SU-DHL-6 (cell line): ENCODE measurements at regions not wholly inside any gene's neighbourhood (a gene's known extent, or its start where the extent isn't known, plus 50 kb on each side); places are given as distances from the start of the nearest gene placed in this dataset.
A peak's percentile ranks its signal among the peaks of the same experiment; 100 is the strongest.
"Not testable (repeated sequence)": the region's sequence is repeated elsewhere in the genome, so short reads cannot be mapped to it uniquely, and the experiment has no call there.

ENCODE experiments used
- H2AFZ ChIP-seq: fragments of 200-600 bp; sonication (generic); 2 replicates; pipeline ENCODE4 v1.6.1; 2014; ENCODE audit warnings: low read depth, mild to moderate bottlenecking, moderate library complexity, mixed read lengths, antibody characterized with exemption, low read length; ENCODE audit not compliant: severe bottlenecking
- H3F3A ChIP-seq: fragments of 200-600 bp; shearing (Covaris generic); 2 replicates; pipeline ENCODE4 v1.6.0; 2016; ENCODE audit warnings: antibody characterized with exemption, mild to moderate bottlenecking; ENCODE audit not compliant: insufficient read depth
- H3K27ac ChIP-seq: fragments of 200-600 bp; sonication (generic); 2 replicates; pipeline ENCODE4 v1.5.1; 2016; ENCODE audit warnings: low read depth, mild to moderate bottlenecking, low read length, moderate library complexity, mixed read lengths
- H3K27me3 ChIP-seq: fragments of 200-600 bp; sonication (generic), shearing (Covaris generic); 2 replicates; pipeline ENCODE4 v1.6.0; 2014; ENCODE audit warnings: mild to moderate bottlenecking, low read length
- H3K36me3 ChIP-seq: fragments of 200-600 bp; sonication (generic); 2 replicates; pipeline ENCODE4 v1.6.1; 2014; ENCODE audit warnings: mild to moderate bottlenecking, low read length, mixed read lengths
- H3K4me2 ChIP-seq: fragments of 300-600, 200-600 bp; shearing (Covaris generic), sonication (generic); 2 replicates; pipeline ENCODE4 v1.6.0; 2014; ENCODE audit warnings: low read length, low read depth, mild to moderate bottlenecking; ENCODE audit not compliant: poor library complexity, severe bottlenecking
- H3K4me3 ChIP-seq: fragments of 200-600 bp; sonication (generic); 2 replicates; pipeline ENCODE4 v1.5.1; 2014; ENCODE audit warnings: antibody characterized with exemption, low read length, mild to moderate bottlenecking, mixed read lengths; ENCODE audit not compliant: insufficient read depth, poor library complexity, severe bottlenecking
- H3K79me2 ChIP-seq: fragments of 200-600 bp; sonication (generic); 2 replicates; pipeline ENCODE4 v1.6.1; 2014; ENCODE audit warnings: mild to moderate bottlenecking, low read length, moderate library complexity; ENCODE audit not compliant: insufficient read depth
- H3K9ac ChIP-seq: fragments of 200-600 bp; sonication (generic); 2 replicates; pipeline ENCODE4 v1.7.0; 2014; ENCODE audit warnings: mild to moderate bottlenecking, low read length
- H3K9me2 ChIP-seq: fragments of 200-600 bp; sonication (generic); replicated peaks from 2 replicates; pipeline ENCODE4 v1.6.1; 2014; ENCODE audit warnings: low read length; ENCODE audit not compliant: insufficient read depth
- H3K9me3 ChIP-seq: fragments of 200-600 bp; sonication (generic); 2 replicates; pipeline ENCODE4 v1.6.1; 2014; ENCODE audit warnings: low read length, mixed read lengths; ENCODE audit not compliant: insufficient read depth
- H4K20me1 ChIP-seq: fragments of 200-600 bp; sonication (generic); 2 replicates; pipeline ENCODE4 v1.6.1; 2014; ENCODE audit warnings: low read depth, mild to moderate bottlenecking, antibody characterized with exemption, low read length, moderate library complexity, mixed read lengths
- EZH2phosphoT487 ChIP-seq: fragments of 200-600 bp; sonication (generic), shearing (Covaris generic); conservative IDR thresholded peaks from 2 replicates; pipeline ENCODE4 v1.6.1; 2018; ENCODE audit warnings: mild to moderate bottlenecking, antibody characterized with exemption, low read length, moderate library complexity, mixed read lengths
- TF ChIP-seq, protein P1 (sequence below): fragments of 200-600 bp; sonication (generic); IDR thresholded peaks from one replicate; pipeline ENCODE4 v1.5.1; 2017; ENCODE audit warnings: antibody characterized with exemption, mild to moderate bottlenecking, low read length, moderate library complexity; ENCODE audit not compliant: insufficient read depth, poor library complexity, severe bottlenecking

DNA sequence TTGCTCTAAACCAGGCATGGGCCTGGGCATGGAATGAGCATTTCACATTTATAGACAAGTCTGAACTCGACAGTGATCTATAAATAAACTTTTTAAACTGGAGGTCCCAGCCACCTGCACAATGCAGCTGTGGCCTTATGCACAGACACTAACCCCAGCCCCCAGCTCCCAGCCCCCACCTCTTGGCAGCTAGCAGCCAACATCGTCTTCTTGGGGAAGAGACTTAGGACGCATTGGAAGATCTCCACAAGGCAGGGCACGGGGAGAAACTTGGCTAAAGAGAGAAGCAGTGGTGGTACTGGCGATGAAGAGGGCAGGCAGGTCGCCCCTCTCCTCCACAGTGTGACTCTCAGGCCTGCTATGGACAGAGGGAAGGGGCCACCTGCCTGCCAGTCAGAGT, 213.2 kb downstream of the ANAPC1 start:
- no peak overlapping the region; the same call in 1 of the 2 replicates for H3K9ac ChIP-seq
- H3K27ac ChIP-seq, result peak overlapping the region; percentile 88
- H3K36me3 ChIP-seq, result no peaks in the 10 kb centered on the region
- H3K27me3 ChIP-seq, result no peaks in the 10 kb centered on the region
- peaks cover 8% of the 10 kb centered on the region for H3F3A ChIP-seq
- no peak overlapping the region for H3K4me3 ChIP-seq
- H3K9me2 ChIP-seq, result no peaks in the 10 kb centered on the region
- no peaks in the 10 kb centered on the region for H3K79me2 ChIP-seq
- peak overlapping the region; percentile 29 for H2AFZ ChIP-seq
- H3K9me3 ChIP-seq, result no peaks in the 10 kb centered on the region; the same call in 1 of the 2 replicates
- no peak for TF ChIP-seq EZH2phosphoT487
- TF ChIP-seq, protein P1, sequence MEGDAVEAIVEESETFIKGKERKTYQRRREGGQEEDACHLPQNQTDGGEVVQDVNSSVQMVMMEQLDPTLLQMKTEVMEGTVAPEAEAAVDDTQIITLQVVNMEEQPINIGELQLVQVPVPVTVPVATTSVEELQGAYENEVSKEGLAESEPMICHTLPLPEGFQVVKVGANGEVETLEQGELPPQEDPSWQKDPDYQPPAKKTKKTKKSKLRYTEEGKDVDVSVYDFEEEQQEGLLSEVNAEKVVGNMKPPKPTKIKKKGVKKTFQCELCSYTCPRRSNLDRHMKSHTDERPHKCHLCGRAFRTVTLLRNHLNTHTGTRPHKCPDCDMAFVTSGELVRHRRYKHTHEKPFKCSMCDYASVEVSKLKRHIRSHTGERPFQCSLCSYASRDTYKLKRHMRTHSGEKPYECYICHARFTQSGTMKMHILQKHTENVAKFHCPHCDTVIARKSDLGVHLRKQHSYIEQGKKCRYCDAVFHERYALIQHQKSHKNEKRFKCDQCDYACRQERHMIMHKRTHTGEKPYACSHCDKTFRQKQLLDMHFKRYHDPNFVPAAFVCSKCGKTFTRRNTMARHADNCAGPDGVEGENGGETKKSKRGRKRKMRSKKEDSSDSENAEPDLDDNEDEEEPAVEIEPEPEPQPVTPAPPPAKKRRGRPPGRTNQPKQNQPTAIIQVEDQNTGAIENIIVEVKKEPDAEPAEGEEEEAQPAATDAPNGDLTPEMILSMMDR, result no peak
- peak overlapping the region; percentile 61 for H3K4me2 ChIP-seq
- H4K20me1 ChIP-seq, result no peaks in the 10 kb centered on the region

DNA sequence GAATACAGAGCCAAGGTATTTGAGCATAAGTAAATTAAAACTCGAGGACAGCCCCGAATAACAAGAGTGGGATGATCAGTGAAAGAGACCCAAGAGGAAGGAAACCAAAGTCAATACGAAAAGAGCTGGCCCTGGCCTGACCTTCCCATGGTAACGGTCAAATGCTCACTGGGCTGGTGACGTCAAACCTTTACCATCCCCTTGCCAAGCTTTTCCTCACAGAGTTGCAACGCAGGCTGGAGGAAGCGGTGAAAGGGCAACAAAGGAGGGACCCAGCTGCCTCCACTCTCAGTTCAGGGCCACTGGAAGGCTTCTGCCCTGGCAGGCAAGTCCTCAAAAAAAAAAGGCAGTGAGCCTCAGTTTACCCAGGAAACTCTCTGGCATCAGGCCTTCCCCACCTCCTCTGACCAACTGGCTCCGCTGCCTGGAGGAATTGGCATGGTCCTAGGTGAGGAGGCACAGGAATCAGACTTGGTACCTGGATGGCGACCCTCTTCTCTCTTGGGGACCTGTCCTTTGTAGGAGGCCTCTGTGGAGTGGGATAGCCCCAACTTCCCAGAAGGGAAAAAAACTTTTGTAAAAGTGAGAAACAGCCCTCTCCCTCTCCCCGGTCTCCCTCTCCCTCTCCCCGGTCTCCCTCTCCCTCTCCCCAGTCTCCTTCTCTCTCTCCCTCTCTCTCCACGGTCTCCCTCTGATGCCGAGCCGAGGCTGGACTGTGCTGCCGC, 212.4 kb downstream of the ANAPC1 start:
- TF ChIP-seq EZH2phosphoT487, result no peak
- TF ChIP-seq, protein P1, result no peak
- Histone ChIP-seq H3K4me2 (peak overlapping the region; percentile 61), H3K27ac (peak overlapping the region; percentile 88), H3K4me3 (no peak overlapping the region), H3K36me3 (no peaks in the 10 kb centered on the region), H3K9ac (no peak overlapping the region), H3K27me3 (no peaks in the 10 kb centered on the region), H3K9me3 (no peaks in the 10 kb centered on the region; the same call in 1 of the 2 replicates), H3K79me2 (no peaks in the 10 kb centered on the region), H2AFZ (no peak overlapping the region), H3K9me2 (no peaks in the 10 kb centered on the region), H4K20me1 (no peaks in the 10 kb centered on the region), H3F3A (peaks cover 8% of the 10 kb centered on the region)

DNA sequence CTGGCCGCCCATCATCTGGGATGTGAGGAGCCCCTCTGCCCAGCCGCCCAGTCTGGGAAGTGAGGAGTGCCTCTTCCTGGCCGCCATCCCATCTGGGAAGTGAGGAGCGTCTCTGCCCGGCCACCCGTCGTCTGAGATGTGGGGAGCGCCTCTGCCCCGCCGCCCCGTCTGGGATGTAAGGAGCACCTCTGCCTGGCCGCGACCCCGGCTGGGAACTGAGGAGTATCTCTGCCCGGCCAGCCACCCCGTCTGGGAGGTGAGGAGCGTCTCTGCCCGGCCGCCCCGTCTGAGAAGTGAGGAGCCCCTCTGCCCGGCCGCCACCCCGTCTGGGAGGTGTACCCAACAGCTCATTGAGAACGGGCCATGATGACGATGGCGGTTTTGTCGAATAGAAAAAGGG, 211.4 kb downstream of the ANAPC1 start:
- not testable (repeated sequence) for H3K27ac ChIP-seq, H3F3A ChIP-seq, H3K36me3 ChIP-seq, H4K20me1 ChIP-seq, H3K9me3 ChIP-seq, H3K9me2 ChIP-seq, H3K4me3 ChIP-seq, H3K27me3 ChIP-seq, H3K79me2 ChIP-seq, H2AFZ ChIP-seq, H3K9ac ChIP-seq, H3K4me2 ChIP-seq

DNA sequence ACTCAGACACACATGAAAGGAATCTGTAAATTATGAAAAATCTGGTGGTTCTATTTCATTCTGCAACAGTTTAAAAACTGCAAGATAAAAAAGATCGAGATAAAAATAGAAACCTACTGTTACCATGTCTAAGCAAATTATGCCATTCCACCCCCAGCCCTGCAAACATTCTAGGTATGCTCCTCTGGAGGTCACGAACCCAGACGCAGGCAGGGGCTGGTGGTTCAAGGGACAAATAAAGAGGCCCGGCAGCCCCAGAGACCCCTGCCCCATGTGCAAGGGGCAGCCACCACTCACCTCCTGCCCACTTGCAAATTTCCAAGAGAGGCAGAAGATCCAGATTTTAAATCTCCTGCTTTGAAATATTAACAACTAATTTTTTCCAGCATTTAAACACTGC, 210.5 kb downstream of the ANAPC1 start:
- TF ChIP-seq, protein P1, result no peak
- TF ChIP-seq EZH2phosphoT487, result no peak
- no peak overlapping the region for H3K4me2 ChIP-seq
- no peak overlapping the region for H3K4me3 ChIP-seq
- no peaks in the 10 kb centered on the region for H3K27me3 ChIP-seq
- no peak overlapping the region for H3K27ac ChIP-seq
- H3K9me3 ChIP-seq, result no peaks in the 10 kb centered on the region
- no peak overlapping the region for H2AFZ ChIP-seq
- no peaks in the 10 kb centered on the region for H3K36me3 ChIP-seq
- no peaks in the 10 kb centered on the region for H3K9me2 ChIP-seq
- no peaks in the 10 kb centered on the region for H4K20me1 ChIP-seq
- H3K79me2 ChIP-seq, result no peaks in the 10 kb centered on the region
- H3K9ac ChIP-seq, result no peak overlapping the region
- H3F3A ChIP-seq, result peaks cover 8% of the 10 kb centered on the region
